ENCODE measurements at regions not wholly inside any gene's neighbourhood (a gene's known extent, or its start where the extent isn't known, plus 50 kb on each side); places are given as distances from the start of the nearest gene placed in this dataset.

GRCh38 chr21:31524140-31524539, 135.4 kb upstream of the SOD1 start:
- POLR2A ChIA-PET (ENCODE audit: partially characterized antibody): interaction anchor here (0.8 to 2.9 kb wide), 5 partner anchors 9 to 36 kb away, joined by 3 to 17 read pairs (median 5); no protein-coding TSS in a partner anchor
- Histone ChIP-seq H3K18ac (ENCODE audit: extremely low read depth, low read length) (no peak overlapping the region), H3K4me3 (ENCODE audit: extremely low read depth in 1 of 4, insufficient read depth in 2 of 4, low read depth in 3 of 4, low read length in 4 of 4) (no peak overlapping the region), H2AFZ (ENCODE audit: low read length) (no peak overlapping the region), H2BK12ac (ENCODE audit: low read depth, low read length) (no peak overlapping the region), H2AK5ac (ENCODE audit: low read depth, low read length) (no peak overlapping the region), H3K14ac (ENCODE audit: insufficient read length) (no peak overlapping the region), H2BK5ac (ENCODE audit: low read depth, low read length) (no peak overlapping the region), H3K56ac (replicated peaks; ENCODE audit: insufficient read length, low read depth, low read length) (no peak overlapping the region), H3K9ac (replicated peaks in 1 of 4; ENCODE audit: extremely low read depth in 1 of 4, low read depth in 3 of 4, low read length in 3 of 4) (no peak overlapping the region), H3K4me2 (ENCODE audit: insufficient read depth in 1 of 2, low read depth in 2 of 2, low read length in 2 of 2) (peak overlapping the region in 1 of 2 experiments; percentile 41; a peak in 2 of 4 replicates), H4K5ac (ENCODE audit: insufficient read length, low read depth, low read length) (no peak overlapping the region), H3K4me1 (replicated peaks in 1 of 4; ENCODE audit: control insufficient read depth in 3 of 4, insufficient read depth in 4 of 4, low read length in 3 of 4) (peaks cover 0 to 16% (median 7%) of the 10 kb centered on the region in 4 experiments; a peak in 5 of 7 replicates), H4K20me1 (replicated peaks in 1 of 2; ENCODE audit: control insufficient read depth in 1 of 2, insufficient read depth in 2 of 2, low read length in 2 of 2) (no peaks in the 10 kb centered on the region), H3K23me2 (ENCODE audit: low read depth, low read length) (no peaks in the 10 kb centered on the region), H3K23ac (ENCODE audit: insufficient read length) (no peak overlapping the region), H3K4ac (replicated peaks; ENCODE audit: insufficient read length, low read depth, low read length) (no peak overlapping the region), H3K79me1 (ENCODE audit: low read depth, low read length) (peaks cover 6% of the 10 kb centered on the region; the same call in 1 of the 2 replicates), H3K79me2 (ENCODE audit: control insufficient read depth in 1 of 2, insufficient read depth in 2 of 2, low read length in 2 of 2) (peaks cover 0 to 37% of the 10 kb centered on the region in 2 experiments; a peak in 2 of 4 replicates), H4K91ac (replicated peaks; ENCODE audit: insufficient read length, low read length) (no peak overlapping the region), H2BK20ac (ENCODE audit: low read length) (no peak overlapping the region), H2BK120ac (replicated peaks; ENCODE audit: low read depth, low read length) (no peak overlapping the region), H3K27me3 (replicated peaks in 1 of 4; ENCODE audit: control insufficient read depth in 3 of 4, extremely low read depth in 1 of 4, insufficient read depth in 3 of 4, low read length in 3 of 4) (no peaks in the 10 kb centered on the region), H3K27ac (ENCODE audit: low read depth, low read length) (no peak overlapping the region), H2BK15ac (ENCODE audit: low read length) (no peak overlapping the region), H3K36me3 (ENCODE audit: control insufficient read depth in 2 of 4, insufficient read depth in 4 of 4, low read length in 3 of 4) (no peaks in the 10 kb centered on the region), H3K9me3 (ENCODE audit: insufficient read depth in 2 of 2, low read depth in 1 of 2, low read length in 1 of 2) (no peaks in the 10 kb centered on the region), H4K8ac (ENCODE audit: extremely low read depth, insufficient read depth, low read length) (no peak overlapping the region)
- CTCF ChIA-PET (ENCODE audit: partially characterized antibody): interaction anchor here (0.6 to 1.8 kb wide), 11 partner anchors 10 to 208 kb away, joined by 3 to 10 read pairs (median 4); no protein-coding TSS in a partner anchor
- DNase-seq (ENCODE audit: low read depth in 1 of 2, low spot score in 2 of 2) (peak in 1 of 2 experiments; percentile 74), FAIRE-seq (peak; percentile 86)
- peak; percentile 90 for TF ChIP-seq CHD2 (IDR thresholded peaks at IDR 0.05; ENCODE audit: low read length)
- TF ChIP-seq ATF2 (IDR thresholded peaks at IDR 0.05; ENCODE audit: low read length): no peak
- peak in 1 of 2 experiments; percentile 76; a peak in 1 of 3 replicates for TF ChIP-seq EP300 (IDR thresholded peaks at IDR 0.05; ENCODE audit: borderline replicate concordance in 1 of 2, low read depth in 2 of 2, low read length in 2 of 2)
- TF ChIP-seq EGR1 (IDR thresholded peaks at IDR 0.05; ENCODE audit: borderline replicate concordance, low read depth, low read length): peak; percentile 56; the same call in 1 of the 2 replicates
- TF ChIP-seq TCF12 (IDR thresholded peaks at IDR 0.05; ENCODE audit: low read depth, low read length): no peak
- no peak for TF ChIP-seq HDAC6 (IDR thresholded peaks at IDR 0.05; ENCODE audit: low read depth, low read length)
- 0 out of 2 replicates have a peak, but pooled peaks have one; percentile 14 for TF ChIP-seq MAX (IDR thresholded peaks at IDR 0.05)
- peak; percentile 53; the same call in 1 of the 2 replicates for TF ChIP-seq BRCA1 (IDR thresholded peaks at IDR 0.05; ENCODE audit: low read depth, low read length)
- 0 out of 2 replicates have a peak, but pooled peaks have one; percentile 7 for TF ChIP-seq CREB1 (IDR thresholded peaks at IDR 0.05)
- WGBS, 2 experiments (ENCODE audit: extremely low coverage in 1 of 2, insufficient coverage in 1 of 2, insufficient read length in 1 of 2, insufficient replicate concordance in 2 of 2, low coverage in 1 of 2, low lambda C conversion rate in 2 of 2, missing lambda C conversion rate in 1 of 2): 63% methylated on average over 4 of the region's 4 CpGs; no CpG with 5 or more reads in 1 of the 2 experiments
